H54 (cell line): ENCODE measurements at regions not wholly inside any gene's neighbourhood (a gene's known extent, or its start where the extent isn't known, plus 50 kb on each side); places are given as distances from the start of the nearest gene placed in this dataset.
"Not testable (repeated sequence)": the region's sequence is repeated elsewhere in the genome, so short reads cannot be mapped to it uniquely, and the experiment has no call there.

ENCODE experiments used
- DNase-seq: peaks from one replicate; pipeline ENCODE4 v3.0.0; 2011; ENCODE audit warnings: low spot score, mixed read lengths; ENCODE audit not compliant: insufficient read length
- FAIRE-seq: peaks from 3 replicates; lab custom pipeline; 2011; peaks lifted over from hg19 to GRCh38; lab: Jason Lieb, UNC
- POLR2A ChIP-seq: IDR thresholded peaks from 2 replicates; pipeline ENCODE4 v1.6.1; 2011; ENCODE audit warnings: low read depth, mild to moderate bottlenecking, low read length

GRCh38 chr10:81348003-81348402, 527.0 kb upstream of the NRG3 start:
- no peak for TF ChIP-seq POLR2A
- no peak for FAIRE-seq
- DNase-seq: no peak

GRCh38 chr10:81367132-81367531, 507.9 kb upstream of the NRG3 start:
- FAIRE-seq: no peak
- TF ChIP-seq POLR2A: no peak
- DNase-seq: no peak

GRCh38 chr10:81386817-81387216, 488.2 kb upstream of the NRG3 start:
- FAIRE-seq (no peak), DNase-seq (no peak)
- no peak for TF ChIP-seq POLR2A

GRCh38 chr10:81403451-81403850, 471.5 kb upstream of the NRG3 start:
- DNase-seq: no peak
- TF ChIP-seq POLR2A: no peak
- FAIRE-seq: no peak

GRCh38 chr10:81405399-81405798, 469.6 kb upstream of the NRG3 start:
- no peak for TF ChIP-seq POLR2A
- no peak for DNase-seq
- no peak for FAIRE-seq

GRCh38 chr10:81414038-81414437, 461.0 kb upstream of the NRG3 start:
- TF ChIP-seq POLR2A: no peak
- no peak for FAIRE-seq
- DNase-seq: no peak

- FAIRE-seq (no peak), DNase-seq (no peak)
- TF ChIP-seq POLR2A: no peak
Observed at GRCh38 chr10:81426722-81427121, 448.3 kb upstream of the NRG3 start.

- no peak for TF ChIP-seq POLR2A
- FAIRE-seq (no peak), DNase-seq (no peak)
Observed at GRCh38 chr10:81428456-81429134, 446.4 kb upstream of the NRG3 start.

GRCh38 chr10:81439445-81439844, 435.5 kb upstream of the NRG3 start:
- no peak for TF ChIP-seq POLR2A
- FAIRE-seq: no peak
- DNase-seq: no peak

- FAIRE-seq, DNase-seq: not testable (repeated sequence)
Observed at GRCh38 chr10:81441624-81442023, 433.4 kb upstream of the NRG3 start.

GRCh38 chr10:81444242-81444929, 430.6 kb upstream of the NRG3 start:
- TF ChIP-seq POLR2A: no peak
- no peak for FAIRE-seq
- DNase-seq: no peak

GRCh38 chr10:81450651-81451050, 424.3 kb upstream of the NRG3 start:
- DNase-seq (no peak), FAIRE-seq (no peak)
- TF ChIP-seq POLR2A: no peak

- TF ChIP-seq POLR2A: no peak
- FAIRE-seq (no peak), DNase-seq (no peak)
Observed at GRCh38 chr10:81472927-81473470, 402.0 kb upstream of the NRG3 start.

- FAIRE-seq: no peak
- TF ChIP-seq POLR2A: no peak
Observed at GRCh38 chr10:81473755-81474154, 401.2 kb upstream of the NRG3 start.

GRCh38 chr10:81479316-81479715, 395.7 kb upstream of the NRG3 start:
- FAIRE-seq: no peak
- no peak for DNase-seq
- TF ChIP-seq POLR2A: no peak

More at GRCh38 chr10:81473755-81474154, 401.2 kb upstream of the NRG3 start:
- DNase-seq: no peak
